NCI-H1048 (cell line): ENCODE measurements at regions not wholly inside any gene's neighbourhood (a gene's known extent, or its start where the extent isn't known, plus 50 kb on each side); places are given as distances from the start of the nearest gene placed in this dataset.

Experiments
- DNase-seq: peaks from one replicate; lab custom pipeline; 2025; lab: John Stamatoyannopoulos, UW

DNA sequence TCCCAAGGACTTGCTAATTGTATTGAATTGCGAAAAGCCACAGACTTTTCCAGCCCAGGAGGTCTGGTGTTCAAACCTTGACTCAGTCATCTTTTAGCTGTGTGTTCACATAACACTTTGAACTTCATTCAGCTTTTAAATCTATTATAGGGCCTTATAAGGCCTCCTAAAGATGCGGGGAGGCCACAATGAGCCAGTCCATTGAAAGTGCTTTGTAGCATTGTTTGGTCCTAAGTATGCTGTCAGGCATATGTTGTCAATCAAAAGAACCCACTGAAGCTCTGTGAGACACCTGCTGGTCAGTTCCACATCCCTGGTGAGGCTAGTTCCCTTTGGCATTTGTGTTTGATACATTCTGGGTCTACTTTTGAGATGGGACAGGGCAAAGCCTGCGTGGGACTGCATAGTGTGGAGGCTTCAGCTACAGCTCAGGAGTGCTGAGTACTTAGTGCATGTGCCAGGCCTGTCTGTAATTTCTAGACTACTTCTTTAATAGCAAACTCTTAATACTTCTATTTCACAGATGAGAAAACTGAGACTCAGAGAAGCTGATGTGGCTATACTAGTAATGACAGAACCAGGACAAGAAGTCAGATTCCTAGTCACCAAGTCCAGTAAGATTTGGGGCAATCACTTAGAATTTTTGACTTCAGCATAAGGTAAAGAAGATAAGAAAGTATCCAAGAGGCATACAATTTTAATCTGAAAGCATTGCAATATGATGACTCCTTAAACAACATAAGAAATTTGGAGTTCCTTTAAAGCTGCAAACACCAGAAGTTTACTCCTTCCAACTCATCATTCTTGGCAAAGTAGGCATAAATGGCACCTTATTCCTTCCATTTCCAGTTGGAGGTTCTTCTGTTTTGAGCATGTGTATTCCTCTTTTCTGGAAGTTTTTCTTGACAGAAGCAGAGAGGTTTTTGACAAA lies 213.0 kb downstream of the PDCD6IP start:
- no peak for DNase-seq

DNA sequence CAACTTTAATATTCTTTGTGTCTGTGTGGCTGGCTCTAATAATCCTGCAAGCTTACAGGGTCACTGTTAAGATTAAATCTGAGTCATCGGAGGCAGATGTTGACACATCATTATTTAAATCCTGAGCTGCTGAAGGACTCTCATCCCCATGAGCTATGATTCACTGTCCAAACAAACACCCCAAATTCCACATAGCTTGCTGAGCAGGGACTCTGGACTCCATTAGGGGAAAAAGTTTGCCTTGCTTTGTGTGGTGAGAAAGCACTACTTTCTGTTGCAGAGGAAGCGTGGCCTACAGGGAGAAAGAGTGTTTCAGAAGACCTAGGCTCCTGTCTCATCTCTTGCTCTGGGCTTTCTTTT lies 213.7 kb downstream of the PDCD6IP start:
- DNase-seq: no peak

DNA sequence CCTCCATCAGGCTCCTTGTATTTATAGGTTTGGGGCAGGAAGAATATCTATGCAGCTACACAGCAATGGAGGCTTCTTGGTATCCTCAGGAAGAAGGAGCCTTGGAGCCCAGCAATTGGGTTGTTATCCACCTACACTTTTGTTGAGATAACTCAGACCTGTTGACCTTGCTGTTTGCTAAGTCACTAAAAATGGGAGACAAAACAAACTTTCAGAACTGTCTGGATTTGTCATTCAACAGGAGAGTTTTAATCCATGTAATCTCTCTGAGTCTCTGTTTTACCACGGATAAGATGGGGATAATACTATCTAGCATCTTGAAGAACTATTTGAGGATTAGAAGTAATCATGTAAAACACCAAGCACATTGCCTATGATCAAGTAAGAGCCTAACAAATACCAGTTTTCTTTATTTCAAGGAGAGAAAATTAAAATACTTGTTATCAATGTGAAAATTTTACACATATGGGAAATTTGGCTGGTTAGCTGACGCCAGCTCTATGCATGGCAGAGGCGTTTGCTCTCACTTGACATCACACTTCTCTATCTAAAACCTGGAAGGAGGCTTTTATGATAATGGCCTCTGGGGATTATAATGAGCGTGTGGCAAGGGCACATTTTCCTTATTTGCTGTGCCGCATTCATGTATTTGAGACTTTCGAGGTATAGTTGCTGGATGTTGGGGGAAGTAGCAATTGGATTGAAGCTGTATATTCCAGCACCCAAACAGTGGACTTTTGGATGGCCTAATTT lies 215.6 kb downstream of the PDCD6IP start:
- no peak for DNase-seq

DNA sequence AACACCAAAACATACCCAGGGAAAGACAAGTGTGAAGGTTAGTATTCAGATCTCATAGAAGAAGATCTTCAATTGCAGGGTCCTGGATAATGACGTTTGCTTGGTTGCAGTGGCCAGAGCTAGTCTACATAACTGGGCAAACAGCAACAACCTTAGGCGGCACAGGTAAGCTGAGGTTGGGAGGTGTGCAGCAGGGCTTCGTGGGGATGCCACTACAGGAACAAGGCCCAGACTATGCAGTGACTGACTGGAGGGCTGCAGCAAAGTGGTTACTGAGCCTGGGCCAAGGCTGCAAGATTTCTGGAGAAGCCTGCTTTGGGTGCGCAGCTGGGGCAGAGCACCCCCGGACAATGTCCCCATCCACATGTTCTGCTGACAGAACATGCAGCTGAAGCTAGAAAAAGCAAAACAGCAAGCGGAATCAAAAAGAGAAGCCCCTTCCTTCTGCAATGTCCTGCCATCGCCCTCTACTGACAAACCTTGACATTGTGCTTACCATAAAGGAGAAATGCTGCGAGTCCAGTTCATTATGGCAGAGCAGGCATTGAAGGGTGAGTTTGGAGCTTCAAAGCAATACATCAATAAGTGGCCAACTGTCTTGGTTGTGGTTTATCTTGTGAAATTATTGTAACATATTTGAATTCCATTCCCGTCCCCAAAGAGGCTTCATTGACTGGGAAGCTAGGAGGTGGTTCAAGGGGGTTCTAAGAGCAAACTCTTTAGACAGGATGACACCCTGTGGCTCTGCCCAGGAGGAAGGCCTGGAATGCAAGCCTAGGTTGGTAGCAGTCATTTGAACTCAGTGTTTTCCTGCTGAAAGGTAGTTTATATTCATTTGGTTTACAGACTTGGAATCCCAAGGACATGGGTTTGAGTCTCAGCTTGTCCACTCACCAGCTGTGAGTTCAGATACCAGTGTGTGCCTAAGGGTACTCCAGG lies 217.0 kb downstream of the PDCD6IP start:
- no peak for DNase-seq

DNA sequence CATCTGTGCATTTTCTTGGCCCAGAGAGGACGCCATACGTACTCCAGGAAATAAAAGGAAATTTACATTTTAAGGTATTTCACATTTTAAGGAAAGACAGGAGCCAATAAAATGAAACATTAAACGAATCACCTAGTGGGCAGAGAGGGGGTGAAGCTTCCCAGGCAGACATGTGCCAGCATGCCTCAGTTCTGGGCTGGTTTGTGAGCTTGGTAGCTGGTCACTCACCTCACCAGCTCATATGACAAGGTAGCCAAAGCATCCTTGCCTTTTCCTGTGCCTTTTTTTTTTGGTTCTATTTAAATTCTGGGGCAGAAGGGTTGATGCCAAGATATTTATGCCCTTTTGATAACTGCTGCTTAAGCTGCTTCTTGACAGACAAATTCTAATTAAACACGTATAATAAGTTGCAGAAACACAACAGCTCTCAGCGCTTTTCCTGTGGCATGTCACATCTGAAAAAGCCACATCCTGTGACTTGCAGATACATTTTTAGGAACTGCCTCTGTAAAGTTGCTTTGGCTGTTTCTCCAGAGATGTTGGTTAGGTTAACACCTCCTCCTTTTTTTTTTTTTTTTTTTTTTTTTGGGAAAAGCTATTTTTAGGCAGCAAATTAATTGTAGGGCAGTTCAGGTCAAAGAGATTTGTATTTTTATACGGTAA lies 218.6 kb downstream of the PDCD6IP start:
- DNase-seq: no peak

DNA sequence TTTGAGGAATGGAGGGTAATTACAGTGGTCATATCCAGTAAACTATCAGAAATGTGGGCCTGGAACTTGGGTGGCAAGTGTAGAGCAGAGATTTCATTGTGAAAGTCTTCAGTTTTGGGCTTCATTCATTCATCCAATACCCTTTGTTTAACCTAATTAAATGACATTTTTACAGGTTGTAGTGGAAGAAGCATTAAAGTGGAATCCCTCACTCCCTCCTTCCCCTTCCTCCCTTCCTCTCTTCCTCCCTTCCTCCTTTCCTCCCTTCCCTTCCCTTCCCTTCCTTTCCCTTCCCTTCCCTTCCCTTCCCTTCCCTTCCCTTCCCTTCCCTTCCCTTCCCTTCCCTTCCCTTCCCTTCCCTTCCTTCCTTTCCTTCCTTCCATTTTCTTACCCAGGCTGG lies 219.3 kb downstream of the PDCD6IP start:
- DNase-seq: no peak

DNA sequence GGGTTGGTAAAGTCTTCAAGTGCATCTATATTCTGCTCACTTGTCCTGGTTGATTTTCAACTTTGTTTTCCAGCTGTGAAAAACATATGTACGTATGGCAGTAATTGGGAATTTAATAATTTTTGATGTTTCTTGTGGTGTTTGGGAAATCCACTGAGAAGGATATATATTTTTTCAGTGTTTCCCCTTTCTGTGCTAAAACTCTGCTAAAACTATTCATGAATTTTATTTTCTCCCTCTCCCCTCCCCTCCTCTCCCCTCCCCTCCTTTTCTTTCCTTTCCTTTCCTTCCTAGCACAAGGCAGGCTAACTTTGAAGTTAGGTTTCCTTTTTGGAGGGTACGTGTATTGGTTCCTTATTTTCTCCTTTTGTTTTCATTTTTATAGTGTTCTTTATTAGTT lies 220.7 kb downstream of the PDCD6IP start:
- DNase-seq: no peak

DNA sequence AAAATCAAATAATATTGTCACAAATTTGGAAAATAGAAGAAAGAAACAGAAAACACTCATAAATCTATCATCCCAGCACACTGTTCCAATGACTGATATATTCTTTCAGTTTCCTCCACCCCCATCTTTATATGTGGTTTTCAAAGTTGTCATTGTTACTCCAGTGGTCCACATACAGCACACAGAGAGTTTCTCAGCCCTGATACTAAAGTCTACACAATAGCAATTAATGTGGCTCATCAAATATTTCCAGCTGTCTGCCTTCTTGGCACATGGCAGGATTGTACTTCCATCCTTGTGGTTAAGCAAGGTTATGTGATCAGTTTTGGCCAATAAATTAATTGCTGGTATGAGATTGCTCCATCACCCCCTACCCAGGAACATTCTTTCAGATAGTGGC lies 221.7 kb downstream of the PDCD6IP start:
- no peak for DNase-seq

DNA sequence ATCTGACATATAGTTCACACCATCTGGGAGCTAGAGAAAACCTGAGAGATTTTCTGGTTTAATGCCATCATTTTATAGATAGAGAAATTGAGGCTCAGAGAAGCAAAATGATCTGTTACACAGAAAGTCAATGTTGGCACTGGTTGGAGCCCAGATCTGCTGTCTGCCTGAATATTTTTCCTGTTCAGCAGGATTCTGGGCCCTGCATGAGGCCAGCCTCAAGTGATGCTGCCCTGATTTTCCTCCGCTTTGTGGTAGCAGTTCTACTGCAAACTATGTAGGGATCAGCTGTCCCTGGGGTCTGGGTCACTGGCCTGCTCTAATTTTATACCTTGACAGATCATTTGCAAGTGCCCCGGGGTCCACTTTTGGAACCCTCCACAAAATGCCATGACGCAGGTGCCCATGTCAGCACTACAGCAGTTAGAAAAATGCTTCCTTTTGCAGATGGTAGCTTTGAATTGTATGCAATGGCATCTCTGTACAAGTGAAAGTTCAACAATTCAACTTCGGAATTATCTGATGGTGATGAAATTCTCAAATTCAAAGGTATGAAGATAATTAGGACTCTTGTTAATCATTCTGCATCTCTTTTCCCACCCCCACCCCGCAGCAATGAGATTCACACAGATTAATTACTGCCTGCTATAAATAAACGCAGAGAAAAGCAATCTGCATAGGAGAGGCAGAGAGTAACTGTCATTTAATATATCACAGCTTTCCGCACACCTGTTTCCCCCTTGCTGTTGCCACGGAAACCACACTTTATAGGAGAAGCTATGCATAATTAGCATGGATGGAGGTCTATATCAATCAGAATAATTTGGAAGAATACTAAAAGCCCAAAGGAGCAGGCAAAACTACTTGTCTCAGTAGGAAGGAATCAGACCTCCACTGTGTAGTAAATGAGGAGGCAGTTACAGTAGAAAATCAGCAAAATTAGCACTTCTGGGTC lies 222.6 kb downstream of the PDCD6IP start:
- DNase-seq: no peak

DNA sequence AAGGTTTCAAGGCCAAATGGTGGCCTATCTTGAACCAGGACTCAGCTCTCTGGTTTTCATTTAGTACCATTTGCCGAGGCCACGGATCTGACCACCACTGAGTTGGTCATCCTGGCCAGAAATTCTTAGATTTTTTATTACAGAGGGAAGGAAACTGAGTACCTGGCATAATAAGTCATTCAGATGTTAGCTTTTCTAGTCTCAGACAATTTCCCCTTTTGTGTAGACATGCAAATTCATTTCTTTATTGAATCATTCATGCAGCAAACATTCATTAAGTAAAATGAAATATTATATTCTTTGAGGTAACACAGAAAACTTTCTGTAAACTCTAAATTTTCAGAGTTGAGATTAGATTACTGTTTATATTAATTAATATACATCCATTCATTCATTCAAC lies 223.7 kb downstream of the PDCD6IP start:
- DNase-seq: no peak

DNA sequence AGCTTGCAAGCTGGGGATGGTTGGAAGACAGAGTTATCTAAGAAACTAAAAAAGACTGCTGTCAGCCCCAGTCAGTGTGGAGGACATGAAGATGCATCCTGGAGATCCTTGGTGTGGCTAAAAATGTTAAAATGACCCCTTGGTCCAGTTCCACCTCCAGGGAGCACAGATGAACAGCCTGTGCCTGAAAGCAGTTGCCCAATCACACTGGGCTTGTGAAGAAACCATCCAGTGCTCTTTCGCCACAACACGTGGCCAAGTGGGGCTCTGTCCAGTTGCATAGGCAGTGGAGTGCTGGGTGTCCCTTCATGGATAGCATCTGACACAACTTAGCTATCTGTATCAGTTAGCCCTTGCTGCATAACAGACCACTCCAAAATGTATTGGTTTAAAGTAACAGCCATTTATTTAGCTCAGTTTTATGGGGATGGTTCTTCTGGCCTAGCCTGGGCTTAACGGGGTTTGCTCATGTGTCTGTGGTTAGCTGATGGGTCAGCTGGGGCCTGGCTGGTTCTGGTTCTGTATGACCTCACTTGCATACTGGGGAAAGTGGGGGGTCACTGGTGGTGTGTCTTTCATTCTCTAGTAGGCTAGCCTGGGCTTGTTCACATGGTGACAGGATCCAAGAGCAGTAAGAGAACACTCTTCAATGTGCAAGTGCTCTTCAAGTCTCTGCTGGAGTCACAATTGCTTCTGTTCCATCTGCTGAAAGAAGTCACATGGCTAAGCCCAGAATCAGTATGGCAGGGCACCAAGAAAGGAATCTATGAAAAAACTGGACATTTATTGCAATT lies 226.2 kb downstream of the PDCD6IP start:
- no peak for DNase-seq

DNA sequence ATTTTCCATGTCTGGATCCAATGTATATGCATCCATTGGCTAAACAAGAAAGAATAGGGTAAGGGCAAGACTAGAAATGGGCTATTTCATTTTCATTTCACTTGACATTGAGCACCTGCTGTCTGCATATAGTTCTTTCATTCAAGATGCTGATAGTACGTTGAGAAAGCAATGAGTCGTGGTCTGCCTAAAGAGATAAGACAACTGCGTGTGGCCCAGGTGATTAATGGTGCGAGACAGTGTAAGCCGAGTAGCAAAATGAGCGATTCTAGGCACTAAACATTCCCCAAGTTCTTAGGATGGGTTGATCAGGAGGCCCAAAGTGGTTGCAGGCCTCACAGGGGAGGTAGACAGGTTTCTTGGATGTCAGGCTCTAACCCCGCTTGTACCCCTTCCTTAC lies 235.4 kb downstream of the PDCD6IP start:
- DNase-seq: no peak

DNA sequence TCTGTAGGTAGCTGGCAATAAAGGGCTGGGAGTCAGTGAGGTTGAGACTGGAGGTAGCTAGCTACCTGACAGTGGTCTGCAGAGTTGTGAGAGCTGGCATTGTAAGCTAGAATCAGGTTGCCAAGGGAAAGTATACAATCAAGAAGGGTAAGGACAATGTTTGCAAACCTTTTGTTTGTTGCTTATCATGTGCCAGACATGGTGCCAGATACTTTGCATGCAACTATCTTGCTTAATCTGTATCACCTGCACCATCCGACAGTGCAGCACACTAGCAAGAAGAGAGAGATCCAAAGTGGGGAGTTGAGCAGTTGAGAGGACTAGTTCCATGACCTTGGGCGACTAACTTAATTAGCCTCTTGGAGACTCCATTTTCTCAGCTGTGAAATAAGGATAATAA lies 236.4 kb downstream of the PDCD6IP start:
- no peak for DNase-seq

DNA sequence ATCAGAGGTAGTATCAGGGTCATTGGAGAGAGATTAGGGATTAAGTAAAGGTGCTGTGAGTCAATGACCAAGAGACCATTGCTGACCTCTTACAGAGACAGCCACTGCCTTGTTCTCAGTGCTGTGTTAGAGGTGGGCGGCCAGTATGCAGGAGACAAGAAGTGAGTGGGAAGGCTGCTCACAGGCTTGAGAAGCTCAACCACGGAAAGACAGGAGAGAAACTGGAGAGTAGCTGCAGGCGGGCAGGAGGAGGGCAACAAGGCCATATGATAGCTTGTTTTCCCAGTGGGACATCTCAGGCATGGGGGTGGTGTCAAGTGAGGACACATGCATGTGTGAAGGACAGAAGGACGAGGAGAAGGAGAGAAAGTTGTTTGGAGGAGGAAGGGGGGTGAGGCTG lies 237.3 kb downstream of the PDCD6IP start:
- no peak for DNase-seq

DNA sequence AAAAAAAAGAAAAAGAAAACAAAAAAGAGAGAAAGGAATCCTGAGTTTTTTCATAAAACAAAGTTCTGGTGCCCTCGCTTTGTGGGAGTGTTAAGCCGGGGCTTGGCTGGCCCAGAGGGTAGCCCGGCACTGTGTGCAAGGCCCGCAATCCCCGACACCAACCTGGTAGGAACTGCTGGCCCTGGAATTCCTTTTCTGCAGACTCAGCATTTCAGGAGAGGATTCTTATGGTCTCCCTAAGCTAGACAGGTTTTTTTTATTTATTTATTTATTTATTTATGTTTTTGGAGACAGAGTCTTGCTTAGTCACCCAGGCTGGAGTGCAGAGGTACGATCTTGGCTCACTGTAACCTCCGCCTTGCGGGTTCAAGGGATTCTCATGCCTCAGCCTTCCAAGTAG lies 238.8 kb downstream of the PDCD6IP start:
- DNase-seq: no peak

DNA sequence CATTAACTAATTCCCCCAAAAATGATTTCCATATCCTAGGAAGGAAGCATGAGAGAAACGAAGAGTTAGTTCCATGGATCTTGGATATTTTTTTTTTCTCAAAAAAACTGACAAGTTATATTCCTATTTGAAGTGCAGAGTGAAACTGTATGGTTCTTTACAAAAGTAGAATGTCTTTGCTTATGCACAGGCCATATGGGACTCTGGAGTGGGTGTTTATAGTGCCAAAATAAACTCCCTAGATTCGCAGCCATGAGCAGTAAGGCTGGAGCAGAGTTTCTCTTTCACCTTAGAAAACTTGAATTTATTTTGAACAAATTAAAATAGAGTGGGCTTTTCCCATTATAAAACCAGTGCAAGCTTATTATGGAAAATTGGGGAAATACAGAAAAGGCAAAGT lies 239.7 kb downstream of the PDCD6IP start:
- DNase-seq: no peak

DNA sequence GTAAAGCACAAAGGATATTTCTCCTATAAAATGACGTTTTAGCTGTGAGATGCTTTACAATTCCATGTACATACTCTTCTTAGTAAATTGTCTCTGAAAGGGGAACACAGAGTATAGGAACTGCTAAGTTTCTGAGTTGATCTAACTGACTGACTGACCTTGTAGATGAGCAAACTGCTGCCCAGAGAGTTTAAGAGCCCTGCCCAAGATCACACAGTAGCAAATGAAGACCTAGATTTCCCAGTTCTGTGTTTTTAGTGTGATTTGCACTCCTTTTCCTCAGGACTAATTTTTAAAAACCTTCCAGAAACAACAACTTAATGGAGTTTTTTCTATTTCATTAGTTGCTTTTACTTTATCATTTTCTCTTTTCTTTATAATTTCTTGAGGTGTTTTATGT lies 247.7 kb downstream of the PDCD6IP start:
- DNase-seq: no peak

DNA sequence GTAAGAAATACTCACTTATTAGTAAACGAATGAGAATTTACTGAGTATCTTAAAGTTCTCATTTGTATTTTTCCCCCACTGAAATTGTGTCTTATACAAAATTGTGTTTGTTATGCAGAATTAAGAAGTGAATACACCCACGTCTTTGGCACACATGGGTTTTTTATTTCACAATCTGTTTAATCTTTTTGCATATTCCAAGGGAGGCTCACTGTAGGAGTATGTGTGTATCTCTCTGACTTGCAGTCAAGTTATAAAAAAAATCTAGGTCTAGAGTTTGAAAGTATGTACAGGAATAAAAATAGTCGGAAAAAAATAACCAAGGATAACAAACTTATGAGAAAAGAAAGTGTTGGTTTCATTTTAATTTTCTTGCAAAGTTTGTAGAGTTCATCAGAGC lies 255.2 kb downstream of the PDCD6IP start:
- no peak for DNase-seq

DNA sequence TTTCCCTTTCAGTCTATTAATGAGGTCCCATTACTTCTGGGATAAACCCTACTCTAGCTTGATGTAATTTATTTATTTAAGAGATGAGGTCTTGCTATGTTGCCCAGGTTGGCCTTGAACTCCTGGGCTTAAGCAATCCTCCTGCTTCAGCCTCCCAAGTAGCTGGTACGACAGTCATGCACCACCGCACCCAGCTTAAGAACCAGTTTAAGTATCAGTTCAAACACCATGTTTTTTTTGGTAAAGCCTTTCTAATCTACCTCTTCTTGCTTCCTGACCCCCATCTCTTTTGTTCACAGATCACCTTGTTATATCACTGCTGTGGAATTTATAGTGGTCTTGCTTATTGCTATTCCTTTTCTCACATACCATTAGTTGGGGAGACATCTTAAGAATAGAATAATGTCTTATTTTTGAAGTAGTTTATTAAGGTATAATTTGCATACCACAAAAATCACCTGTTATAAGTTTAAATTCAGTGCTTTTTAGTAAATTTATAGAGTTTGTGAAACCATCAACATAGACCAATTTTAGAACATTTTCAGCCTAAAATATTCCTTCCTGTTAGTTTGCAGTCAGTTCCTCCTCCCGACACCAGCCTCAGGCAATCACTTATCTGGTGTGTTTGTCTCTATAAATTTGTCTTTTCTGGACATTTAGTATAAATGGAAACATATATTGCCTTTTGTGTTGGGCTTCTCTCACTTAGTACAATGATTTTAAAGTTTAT lies 257.9 kb downstream of the PDCD6IP start:
- no peak for DNase-seq
